Astrocyte (in vitro differentiated cells and primary cell): ENCODE measurements at regions not wholly inside any gene's neighbourhood (a gene's known extent, or its start where the extent isn't known, plus 50 kb on each side); places are given as distances from the start of the nearest gene placed in this dataset.

Experiments
- EZH2 ChIP-seq: IDR thresholded peaks from 2 replicates; pipeline ENCODE4 v1.6.1; 2012; ENCODE audit warnings: mild to moderate bottlenecking, low read length, inconsistent platforms; ENCODE audit not compliant: insufficient read depth
- TF ChIP-seq, protein P1 (sequence below): IDR thresholded peaks from 2 replicates; pipeline ENCODE4 v1.5.1; 2011; ENCODE audit warnings: low read depth, mild to moderate bottlenecking, inconsistent platforms, low read length, moderate library complexity; ENCODE audit not compliant: insufficient read depth

DNA sequence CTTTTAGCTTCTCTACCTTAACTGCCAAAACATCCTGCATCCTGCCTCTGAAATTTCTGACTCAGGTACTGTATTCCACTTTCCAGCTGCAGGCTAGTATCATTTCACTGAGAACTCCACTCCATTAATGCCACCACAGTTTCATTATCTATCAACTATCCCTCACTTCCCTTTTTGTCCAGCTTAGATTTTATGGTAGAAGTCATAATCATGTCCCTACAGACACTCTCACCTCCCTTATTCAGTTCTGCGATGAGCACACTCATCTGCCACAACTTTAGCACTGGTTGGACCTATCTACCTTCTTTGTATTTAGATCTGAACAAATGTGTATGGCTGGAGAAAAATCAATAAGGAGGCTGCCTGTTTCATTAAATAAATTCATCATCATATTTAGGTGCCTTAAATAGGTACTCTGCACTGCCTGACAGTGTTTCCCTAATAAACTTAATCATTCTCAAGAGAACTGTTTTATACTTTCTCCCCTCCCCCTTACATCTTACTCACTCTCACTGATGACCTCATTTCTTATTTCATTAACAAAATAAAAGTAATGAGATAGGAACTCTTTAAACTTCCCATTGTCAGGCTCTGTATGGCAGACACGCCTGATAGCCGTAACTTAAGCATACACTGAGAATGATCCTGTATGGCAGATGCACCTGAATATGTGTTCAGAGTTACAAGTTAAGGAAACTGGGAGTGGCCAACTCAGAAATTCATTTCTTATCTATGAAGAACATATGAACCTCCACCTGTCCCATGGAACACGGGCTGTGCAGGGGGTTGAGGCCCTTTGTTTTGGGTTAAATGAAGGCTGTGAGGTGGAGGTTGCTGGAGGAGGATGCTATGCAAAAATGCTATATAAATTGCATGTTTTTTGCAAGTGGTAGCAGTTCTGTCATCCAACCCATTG lies 95.3 kb upstream of the MAN1A1 start:
- TF ChIP-seq, protein P1, sequence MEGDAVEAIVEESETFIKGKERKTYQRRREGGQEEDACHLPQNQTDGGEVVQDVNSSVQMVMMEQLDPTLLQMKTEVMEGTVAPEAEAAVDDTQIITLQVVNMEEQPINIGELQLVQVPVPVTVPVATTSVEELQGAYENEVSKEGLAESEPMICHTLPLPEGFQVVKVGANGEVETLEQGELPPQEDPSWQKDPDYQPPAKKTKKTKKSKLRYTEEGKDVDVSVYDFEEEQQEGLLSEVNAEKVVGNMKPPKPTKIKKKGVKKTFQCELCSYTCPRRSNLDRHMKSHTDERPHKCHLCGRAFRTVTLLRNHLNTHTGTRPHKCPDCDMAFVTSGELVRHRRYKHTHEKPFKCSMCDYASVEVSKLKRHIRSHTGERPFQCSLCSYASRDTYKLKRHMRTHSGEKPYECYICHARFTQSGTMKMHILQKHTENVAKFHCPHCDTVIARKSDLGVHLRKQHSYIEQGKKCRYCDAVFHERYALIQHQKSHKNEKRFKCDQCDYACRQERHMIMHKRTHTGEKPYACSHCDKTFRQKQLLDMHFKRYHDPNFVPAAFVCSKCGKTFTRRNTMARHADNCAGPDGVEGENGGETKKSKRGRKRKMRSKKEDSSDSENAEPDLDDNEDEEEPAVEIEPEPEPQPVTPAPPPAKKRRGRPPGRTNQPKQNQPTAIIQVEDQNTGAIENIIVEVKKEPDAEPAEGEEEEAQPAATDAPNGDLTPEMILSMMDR, result no peak
- TF ChIP-seq EZH2, result no peak
